SK-N-SH (cell line): ENCODE measurements at regions not wholly inside any gene's neighbourhood (a gene's known extent, or its start where the extent isn't known, plus 50 kb on each side); places are given as distances from the start of the nearest gene placed in this dataset.
"Not testable (repeated sequence)": the region's sequence is repeated elsewhere in the genome, so short reads cannot be mapped to it uniquely, and the experiment has no call there.

ENCODE experiments used
- CTCF ChIA-PET: fragments of 300-600, 350-600 bp; formaldehyde crosslinking; extraction: SDS; loops from one replicate; lab custom pipeline; 2021; lab: Yijun Ruan, JAX
- POLR2A ChIA-PET: fragments of 350-600 bp; sonication (Branson Sonifier 250); formaldehyde crosslinking; extraction: SDS; loops from one replicate; lab custom pipeline; 2020; ENCODE audit warnings: antibody characterized with exemption, inconsistent platforms; lab: Yijun Ruan, JAX
- DNase-seq: peaks from one replicate; pipeline ENCODE4 v3.0.0; 2012
- H2AFZ ChIP-seq: fragments of 200-600 bp; sonication (generic); 2 replicates; pipeline ENCODE4 v1.8.1; 2016; ENCODE audit warnings: antibody characterized with exemption, mild to moderate bottlenecking, low read depth
- H3F3A ChIP-seq: fragments of 200-600 bp; sonication (generic); replicated peaks from 2 replicates; pipeline ENCODE3; 2016; ENCODE audit warnings: antibody characterized with exemption, mild to moderate bottlenecking; ENCODE audit not compliant: insufficient read depth
- H3K27ac ChIP-seq, 2 experiments: fragments of 200-500 bp in 1 of 2; fragments of 200-600 bp in 1 of 2; sonication (Bioruptor generic) in 1 of 2; sonication (generic), shearing (Covaris generic) in 1 of 2; 2 replicates each; pipeline versions ENCODE4 v1.5.1 to v1.6.1; 2014 to 2016; ENCODE audit warnings: low read depth in 2 of 2, inconsistent platforms in 1 of 2, low read length in 1 of 2, mild to moderate bottlenecking in 1 of 2, mixed read lengths in 1 of 2
- H3K27me3 ChIP-seq: fragments of 200-600 bp; sonication (generic), shearing (Covaris generic); 2 replicates; pipeline ENCODE4 v1.6.1; 2016; ENCODE audit warnings: mixed run types; ENCODE audit not compliant: insufficient read depth
- H3K36me3 ChIP-seq, 2 experiments: fragments of 200-500 bp in 1 of 2; fragments of 200-600 bp in 1 of 2; sonication (Bioruptor generic) in 1 of 2; sonication (generic) in 1 of 2; replicated peaks in 1 of 2; 2 replicates each; pipeline versions ENCODE3 to v1.5.1; 2014 to 2016; ENCODE audit warnings: low read length in 1 of 2, mild to moderate bottlenecking in 1 of 2; ENCODE audit not compliant: insufficient read depth in 2 of 2, control insufficient read depth in 1 of 2
- H3K4me1 ChIP-seq, 2 experiments: fragments of 200-500 bp in 1 of 2; fragments of 200-600 bp in 1 of 2; sonication (Bioruptor generic) in 1 of 2; sonication (generic), shearing (Covaris generic) in 1 of 2; 2 replicates each; pipeline versions ENCODE4 v1.5.1 to v1.6.1; 2014 to 2016; ENCODE audit warnings: low read depth in 1 of 2, low read length in 1 of 2, mixed run types in 1 of 2; ENCODE audit not compliant: insufficient read depth in 2 of 2, control insufficient read depth in 1 of 2
- H3K4me2 ChIP-seq: fragments of 200-600 bp; sonication (generic), shearing (Covaris generic); 2 replicates; pipeline ENCODE4 v1.6.1; 2017; ENCODE audit warnings: mixed run types
- H3K4me3 ChIP-seq, 2 experiments: fragments of 200-500 bp in 1 of 2; fragments of 200-600 bp in 1 of 2; sonication (Bioruptor generic) in 1 of 2; sonication (generic), shearing (Covaris generic) in 1 of 2; 2 replicates each; pipeline versions ENCODE4 v1.5.1 to v1.8.1; 2014 to 2016; ENCODE audit warnings: low read depth in 2 of 2, inconsistent platforms in 1 of 2, low read length in 1 of 2, mild to moderate bottlenecking in 1 of 2, mixed read lengths in 1 of 2, moderate library complexity in 1 of 2
- H3K79me2 ChIP-seq: fragments of 200-600 bp; sonication (generic); 2 replicates; pipeline ENCODE4 v1.8.1; 2017; ENCODE audit warnings: mild to moderate bottlenecking; ENCODE audit not compliant: insufficient read depth
- H3K9ac ChIP-seq: fragments of 200-600 bp; sonication (generic); 2 replicates; pipeline ENCODE4 v1.6.1; 2017; ENCODE audit warnings: mixed run types
- H3K9me2 ChIP-seq: fragments of 200-600 bp; sonication (generic); 2 replicates; pipeline ENCODE4 v1.6.1; 2017; ENCODE audit warnings: mixed run types
- H3K9me3 ChIP-seq: fragments of 200-600 bp; sonication (generic); 2 replicates; pipeline ENCODE4 v1.6.1; 2017; ENCODE audit warnings: mixed run types, mild to moderate bottlenecking, moderate library complexity
- H4K20me1 ChIP-seq: fragments of 200-600 bp; sonication (generic); 2 replicates; pipeline ENCODE4 v1.6.1; 2017; ENCODE audit warnings: mild to moderate bottlenecking, mixed run types; ENCODE audit not compliant: insufficient read depth
- ELF1 ChIP-seq: IDR thresholded peaks from 2 replicates; pipeline ENCODE4 v1.4.0; 2012
- EP300 ChIP-seq, 2 experiments: IDR thresholded peaks; 2 replicates each; pipeline versions ENCODE4 v1.4.0 to v1.6.1; 2012; ENCODE audit warnings: borderline replicate concordance in 1 of 2, low read depth in 1 of 2, low read length in 1 of 2
- FOSL2 ChIP-seq: IDR thresholded peaks from 2 replicates; pipeline ENCODE4 v1.4.0; 2012; ENCODE audit warnings: low read depth, mild to moderate bottlenecking, moderate library complexity, borderline replicate concordance
- NFIC ChIP-seq: IDR thresholded peaks from 2 replicates; pipeline ENCODE4 v1.4.0; 2012; ENCODE audit warnings: borderline replicate concordance
- NRF1 ChIP-seq: IDR thresholded peaks from 2 replicates; pipeline ENCODE4 v1.6.1; 2012; ENCODE audit warnings: low read depth, mild to moderate bottlenecking, low read length
- POLR2AphosphoS5 ChIP-seq: IDR thresholded peaks from 2 replicates; pipeline ENCODE4 v1.6.1; 2012; ENCODE audit warnings: low read depth, low read length
- TEAD4 ChIP-seq: IDR thresholded peaks from 2 replicates; pipeline ENCODE4 v1.4.0; 2012; ENCODE audit warnings: mild to moderate bottlenecking, borderline replicate concordance; ENCODE audit not compliant: insufficient read depth
- USF1 ChIP-seq: IDR thresholded peaks from 2 replicates; pipeline ENCODE4 v1.4.0; 2012; ENCODE audit warnings: low read depth, borderline replicate concordance
- USF2 ChIP-seq: fragments of 150-350 bp; IDR thresholded peaks from 2 replicates; pipeline ENCODE4 v1.6.1; 2017; ENCODE audit warnings: antibody characterized with exemption, low read length, low read depth, borderline replicate concordance
- YY1 ChIP-seq: IDR thresholded peaks from 2 replicates; pipeline ENCODE4 v1.4.0; 2012; ENCODE audit warnings: low read depth, mild to moderate bottlenecking
- ZBTB33 ChIP-seq: IDR thresholded peaks from 2 replicates; pipeline ENCODE4 v1.4.0; 2012; ENCODE audit warnings: low read depth, borderline replicate concordance
- WGBS: methylation state at CpG from one replicate; pipeline ENCODE4 v1.1.6; 2017; ENCODE audit warnings: low lambda C conversion rate; 5-methylcytosine and 5-hydroxymethylcytosine counted together
- TF ChIP-seq, protein P1 (sequence below): fragments of 200-600 bp; sonication (generic); IDR thresholded peaks from 2 replicates; pipeline ENCODE4 v1.6.1; 2017; ENCODE audit warnings: antibody characterized with exemption, mild to moderate bottlenecking, moderate library complexity
- TF ChIP-seq, protein P2 (sequence below): fragments of 150-350 bp; IDR thresholded peaks from 2 replicates; pipeline ENCODE4 v1.6.1; 2016; ENCODE audit warnings: mild to moderate bottlenecking, low read depth, low read length
- TF ChIP-seq, protein P3 (sequence below): IDR thresholded peaks from 2 replicates; pipeline ENCODE4 v1.4.0; 2012; ENCODE audit warnings: low read depth

- no peaks in the 10 kb centered on the region for H3K36me3 ChIP-seq
- H3F3A ChIP-seq: no peaks in the 10 kb centered on the region
- no peak for DNase-seq
- H3K79me2 ChIP-seq: no peaks in the 10 kb centered on the region
- no peak overlapping the region for H3K9ac ChIP-seq
- no peaks in the 10 kb centered on the region for H3K9me2 ChIP-seq
- no peaks in the 10 kb centered on the region for H3K9me3 ChIP-seq
- H3K27me3 ChIP-seq: no peaks in the 10 kb centered on the region
- no peak overlapping the region for H3K4me3 ChIP-seq
- ChIA-PET POLR2A (no interaction called here), CTCF (no interaction called here)
- H4K20me1 ChIP-seq: no peaks in the 10 kb centered on the region
- no peak overlapping the region for H2AFZ ChIP-seq
- no peak overlapping the region for H3K4me2 ChIP-seq
- no peaks in the 10 kb centered on the region; a peak in 1 of 4 replicates for H3K4me1 ChIP-seq
- 77% methylated on average over 10 of the region's 10 CpGs for WGBS
- TF ChIP-seq, protein P1, sequence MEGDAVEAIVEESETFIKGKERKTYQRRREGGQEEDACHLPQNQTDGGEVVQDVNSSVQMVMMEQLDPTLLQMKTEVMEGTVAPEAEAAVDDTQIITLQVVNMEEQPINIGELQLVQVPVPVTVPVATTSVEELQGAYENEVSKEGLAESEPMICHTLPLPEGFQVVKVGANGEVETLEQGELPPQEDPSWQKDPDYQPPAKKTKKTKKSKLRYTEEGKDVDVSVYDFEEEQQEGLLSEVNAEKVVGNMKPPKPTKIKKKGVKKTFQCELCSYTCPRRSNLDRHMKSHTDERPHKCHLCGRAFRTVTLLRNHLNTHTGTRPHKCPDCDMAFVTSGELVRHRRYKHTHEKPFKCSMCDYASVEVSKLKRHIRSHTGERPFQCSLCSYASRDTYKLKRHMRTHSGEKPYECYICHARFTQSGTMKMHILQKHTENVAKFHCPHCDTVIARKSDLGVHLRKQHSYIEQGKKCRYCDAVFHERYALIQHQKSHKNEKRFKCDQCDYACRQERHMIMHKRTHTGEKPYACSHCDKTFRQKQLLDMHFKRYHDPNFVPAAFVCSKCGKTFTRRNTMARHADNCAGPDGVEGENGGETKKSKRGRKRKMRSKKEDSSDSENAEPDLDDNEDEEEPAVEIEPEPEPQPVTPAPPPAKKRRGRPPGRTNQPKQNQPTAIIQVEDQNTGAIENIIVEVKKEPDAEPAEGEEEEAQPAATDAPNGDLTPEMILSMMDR: no peak
- TF ChIP-seq USF2: no peak
- TF ChIP-seq, protein P2, sequence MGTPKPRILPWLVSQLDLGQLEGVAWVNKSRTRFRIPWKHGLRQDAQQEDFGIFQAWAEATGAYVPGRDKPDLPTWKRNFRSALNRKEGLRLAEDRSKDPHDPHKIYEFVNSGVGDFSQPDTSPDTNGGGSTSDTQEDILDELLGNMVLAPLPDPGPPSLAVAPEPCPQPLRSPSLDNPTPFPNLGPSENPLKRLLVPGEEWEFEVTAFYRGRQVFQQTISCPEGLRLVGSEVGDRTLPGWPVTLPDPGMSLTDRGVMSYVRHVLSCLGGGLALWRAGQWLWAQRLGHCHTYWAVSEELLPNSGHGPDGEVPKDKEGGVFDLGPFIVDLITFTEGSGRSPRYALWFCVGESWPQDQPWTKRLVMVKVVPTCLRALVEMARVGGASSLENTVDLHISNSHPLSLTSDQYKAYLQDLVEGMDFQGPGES: no peak
- no peak for TF ChIP-seq YY1
- no peak for TF ChIP-seq USF1
- TF ChIP-seq NRF1: no peak
- no peak for TF ChIP-seq FOSL2
- no peak for TF ChIP-seq TEAD4
- no peak for TF ChIP-seq ELF1
- no peak for TF ChIP-seq NFIC
- no peak for TF ChIP-seq POLR2AphosphoS5
- TF ChIP-seq EP300 (IDR thresholded peaks at IDR 0.05; ENCODE audit: borderline replicate concordance in 1 of 2, low read depth in 1 of 2, low read length in 1 of 2): no peak
- no peak for TF ChIP-seq ZBTB33
- TF ChIP-seq, protein P3, sequence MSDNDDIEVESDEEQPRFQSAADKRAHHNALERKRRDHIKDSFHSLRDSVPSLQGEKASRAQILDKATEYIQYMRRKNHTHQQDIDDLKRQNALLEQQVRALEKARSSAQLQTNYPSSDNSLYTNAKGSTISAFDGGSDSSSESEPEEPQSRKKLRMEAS: no peak
- H3K27ac ChIP-seq: no peak overlapping the region
Measured at GRCh38 chr15:70587896-70588567, 175.3 kb downstream of the UACA start.

DNA sequence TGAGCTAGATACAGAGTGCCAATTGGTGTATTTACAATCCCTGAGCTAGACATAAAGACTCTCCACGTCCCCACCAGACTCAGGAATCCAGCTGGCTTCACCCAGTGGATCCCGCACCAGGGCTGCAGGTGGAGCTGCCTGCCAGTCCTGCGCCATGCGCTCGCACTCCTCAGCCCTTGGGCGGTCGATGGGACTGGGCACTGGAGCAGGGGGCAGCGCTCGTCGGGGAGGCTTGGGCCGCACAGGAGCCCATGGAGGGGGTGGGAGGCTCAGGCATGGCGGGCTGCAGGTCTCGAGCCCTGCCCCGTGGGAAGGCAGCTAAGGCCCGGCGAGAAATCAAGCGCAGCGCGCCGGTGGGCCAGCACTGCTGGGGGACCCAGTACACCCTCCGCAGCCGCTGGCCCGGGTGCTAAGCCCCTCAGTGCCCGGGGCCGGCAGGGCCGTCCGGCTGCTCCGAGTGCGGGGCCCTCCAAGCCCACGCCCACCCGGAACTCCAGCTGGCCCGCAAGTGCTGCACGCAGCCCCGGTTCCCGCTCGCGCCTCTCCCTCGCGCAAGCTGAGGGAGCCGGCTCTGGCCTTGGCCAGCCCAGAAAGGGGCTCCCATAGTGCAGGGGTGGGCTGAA, 176.2 kb downstream of the UACA start:
- CTCF ChIA-PET: interaction anchor here (1.3 to 1.4 kb wide), 2 partner anchors 12 to 154 kb away, joined by 3 to 6 read pairs; no protein-coding TSS in a partner anchor
- not testable (repeated sequence) for H2AFZ ChIP-seq

More for the DNA sequence above, 176.2 kb downstream of the UACA start:
- H3F3A ChIP-seq, H3K4me2 ChIP-seq, H3K9me2 ChIP-seq, H3K79me2 ChIP-seq, H3K27me3 ChIP-seq, H3K27ac ChIP-seq, H3K4me3 ChIP-seq, H4K20me1 ChIP-seq, H3K9me3 ChIP-seq, H3K9ac ChIP-seq, POLR2A ChIA-PET, DNase-seq, H3K36me3 ChIP-seq, H3K4me1 ChIP-seq: not testable (repeated sequence)
- 95% methylated on average over 18 of the region's 40 CpGs for WGBS
